ENCODE measurements at regions not wholly inside any gene's neighbourhood (a gene's known extent, or its start where the extent isn't known, plus 50 kb on each side); places are given as distances from the start of the nearest gene placed in this dataset.

- peak in 4 of 8 donors; percentile 37 to 72 (median 62) for ATAC-seq
- Histone ChIP-seq H3K4me3 (no peak overlapping the region), H3K4me1 (peaks cover 0 to 28% (median 11%) of the 10 kb centered on the region in 9 donors), H3K27ac (peak overlapping the region in 7 of 10 donors; percentile 14 to 60 (median 32)), H3K27me3 (no peaks in the 10 kb centered on the region), H3K9me3 (peaks cover 0 to 9% (median 0%) of the 10 kb centered on the region in 11 donors), H3K36me3 (no peaks in the 10 kb centered on the region)
- DNase-seq: no peak
- TF ChIP-seq CTCF (IDR thresholded peaks at IDR 0.05): no peak
- WGBS, 2 donors: 40 to 48% methylated on average over 8 of the region's 8 CpGs
- intact Hi-C loops (cut with DNase I): no loop called here
These were observed 185.8 kb upstream of the NUDT4 start for GRCh38 chr12:93191956-93192355.

- Histone ChIP-seq H3K4me1 (peaks cover 0 to 34% (median 17%) of the 10 kb centered on the region in 9 donors), H3K27me3 (no peaks in the 10 kb centered on the region), H3K4me3 (no peak overlapping the region), H3K27ac (no peak overlapping the region), H3K9me3 (peaks cover 0 to 9% (median 0%) of the 10 kb centered on the region in 11 donors), H3K36me3 (no peaks in the 10 kb centered on the region)
- ATAC-seq (no peak), DNase-seq (no peak)
- TF ChIP-seq CTCF (IDR thresholded peaks at IDR 0.05): no peak
- intact Hi-C loops (cut with DNase I): no loop called here
- WGBS, 2 donors: 96 to 98% methylated on average over 1 of the region's 1 CpG
These were observed 184.8 kb upstream of the NUDT4 start for GRCh38 chr12:93192878-93193277.

GRCh38 chr12:93195511-93195910, 182.2 kb upstream of the NUDT4 start:
- H3K4me3 ChIP-seq: no peak overlapping the region
- peaks cover 0 to 40% (median 17%) of the 10 kb centered on the region in 9 donors for H3K4me1 ChIP-seq
- no peak for TF ChIP-seq CTCF (IDR thresholded peaks at IDR 0.05)
- H3K27ac ChIP-seq: peak overlapping the region in 1 of 10 donors; percentile 29
- H3K9me3 ChIP-seq: peaks cover 0 to 9% (median 0%) of the 10 kb centered on the region in 11 donors
- H3K27me3 ChIP-seq: no peaks in the 10 kb centered on the region
- ATAC-seq (no peak), DNase-seq (no peak)
- H3K36me3 ChIP-seq: no peaks in the 10 kb centered on the region
- 32 to 47% methylated on average over 4 of the region's 4 CpGs for WGBS, 2 donors
- intact Hi-C loops (cut with DNase I): no loop called here

GRCh38 chr12:93197067-93197593, 180.6 kb upstream of the NUDT4 start:
- ATAC-seq: no peak
- WGBS, 2 donors: 80 to 85% methylated on average over 1 of the region's 1 CpG
- DNase-seq: no peak
- peaks cover 0 to 9% (median 0%) of the 10 kb centered on the region in 11 donors for H3K9me3 ChIP-seq
- TF ChIP-seq CTCF (IDR thresholded peaks at IDR 0.05): no peak
- no peaks in the 10 kb centered on the region for H3K27me3 ChIP-seq
- H3K4me1 ChIP-seq: peaks cover 0 to 25% (median 8%) of the 10 kb centered on the region in 9 donors
- H3K4me3 ChIP-seq: no peak overlapping the region
- H3K36me3 ChIP-seq: no peaks in the 10 kb centered on the region
- intact Hi-C loops (cut with DNase I): no loop called here
- H3K27ac ChIP-seq: peak overlapping the region in 1 of 10 donors; percentile 0

All from heart right ventricle (tissue), 16 donors.